ENCODE measurements at regions not wholly inside any gene's neighbourhood (a gene's known extent, or its start where the extent isn't known, plus 50 kb on each side); places are given as distances from the start of the nearest gene placed in this dataset.

GRCh38 chr2:16334886-16335603 lies 330.6 kb downstream of the CYRIA start:
- DNase-seq (ENCODE audit: low read depth, low spot score), result no peak

- no peak for DNase-seq (ENCODE audit: low read depth, low spot score)
Observed at GRCh38 chr2:16334366-16334765, 331.3 kb downstream of the CYRIA start.

- no peak for DNase-seq (ENCODE audit: low read depth, low spot score)
Observed at GRCh38 chr2:16333681-16334080, 332.0 kb downstream of the CYRIA start.

GRCh38 chr2:16332681-16333557 lies 332.7 kb downstream of the CYRIA start:
- DNase-seq (ENCODE audit: low read depth, low spot score), result no peak

- DNase-seq (ENCODE audit: low read depth, low spot score), result no peak
Observed at GRCh38 chr2:16331772-16332171, 333.9 kb downstream of the CYRIA start.

GRCh38 chr2:16330982-16331381 lies 334.7 kb downstream of the CYRIA start:
- no peak for DNase-seq (ENCODE audit: low read depth, low spot score)

GRCh38 chr2:16330571-16330970 lies 335.1 kb downstream of the CYRIA start:
- no peak for DNase-seq (ENCODE audit: low read depth, low spot score)

GRCh38 chr2:16330012-16330411 lies 335.6 kb downstream of the CYRIA start:
- DNase-seq (ENCODE audit: low read depth, low spot score), result no peak

- no peak for DNase-seq (ENCODE audit: low read depth, low spot score)
Observed at GRCh38 chr2:16329421-16329820, 336.2 kb downstream of the CYRIA start.

- no peak for DNase-seq (ENCODE audit: low read depth, low spot score)
Observed at GRCh38 chr2:16328521-16329190, 337.0 kb downstream of the CYRIA start.

GRCh38 chr2:16327326-16327725 lies 338.3 kb downstream of the CYRIA start:
- DNase-seq (ENCODE audit: low read depth, low spot score), result no peak

GRCh38 chr2:16326711-16327300 lies 338.8 kb downstream of the CYRIA start:
- DNase-seq (ENCODE audit: low read depth, low spot score), result no peak

- DNase-seq (ENCODE audit: low read depth, low spot score), result no peak
Observed at GRCh38 chr2:16325976-16326510, 339.6 kb downstream of the CYRIA start.

- DNase-seq (ENCODE audit: low read depth, low spot score), result no peak
Observed at GRCh38 chr2:16325016-16325975, 340.3 kb downstream of the CYRIA start.

GRCh38 chr2:16324544-16324937 lies 341.1 kb downstream of the CYRIA start:
- DNase-seq (ENCODE audit: low read depth, low spot score), result no peak

- DNase-seq (ENCODE audit: low read depth, low spot score), result no peak
Observed at GRCh38 chr2:16323551-16324543, 341.8 kb downstream of the CYRIA start.

- DNase-seq (ENCODE audit: low read depth, low spot score), result no peak
Observed at GRCh38 chr2:16323126-16323520, 342.5 kb downstream of the CYRIA start.

- DNase-seq (ENCODE audit: low read depth, low spot score), result no peak
Observed at GRCh38 chr2:16322308-16323125, 343.1 kb downstream of the CYRIA start.

Measured in activated CD4-positive, CD25-positive, alpha-beta regulatory T cell treated with anti-CD3 and anti-CD28 coated beads, Interleukin-2, amount 50 U/mL, for 16 hours (primary cell).